ENCODE measurements at regions not wholly inside any gene's neighbourhood (a gene's known extent, or its start where the extent isn't known, plus 50 kb on each side); places are given as distances from the start of the nearest gene placed in this dataset.

DNA sequence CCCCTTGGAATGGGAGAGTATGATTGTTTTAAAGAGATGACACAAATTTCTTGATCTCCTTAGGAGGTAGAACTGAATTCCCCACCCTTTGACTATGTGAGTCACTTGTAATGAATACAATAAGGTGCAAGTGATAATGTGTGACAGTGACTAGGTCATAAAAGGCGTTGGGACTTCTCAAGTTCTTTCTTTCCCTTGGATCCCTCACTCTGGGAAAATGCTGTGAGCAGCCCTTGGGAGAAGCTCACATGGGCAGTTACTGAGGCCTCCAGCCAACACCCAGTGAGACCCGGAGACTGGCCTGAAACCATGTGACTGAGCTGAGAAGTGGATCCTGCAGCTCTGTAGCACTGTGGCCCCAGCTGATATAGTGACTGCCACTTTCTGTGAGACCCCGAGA is 66.4 kb upstream of the FAM180A start:
- no peaks in the 10 kb centered on the region for H3K9me3 Mint-ChIP-seq
- Histone ChIP-seq H3K27ac (ENCODE audit: low read depth) (no peak overlapping the region), H3K4me3 (no peak overlapping the region), H3K4me1 (ENCODE audit: insufficient read depth) (no peaks in the 10 kb centered on the region), H3K36me3 (ENCODE audit: insufficient read depth) (no peaks in the 10 kb centered on the region), H3K27me3 (ENCODE audit: insufficient read depth) (no peaks in the 10 kb centered on the region), H3K4me2 (no peak overlapping the region), H4K20me1 (replicated peaks; ENCODE audit: insufficient read depth) (no peaks in the 10 kb centered on the region), H2AFZ (no peak overlapping the region), H3K9me2 (ENCODE audit: insufficient read depth) (no peaks in the 10 kb centered on the region), H3K79me2 (replicated peaks; ENCODE audit: insufficient read depth) (no peaks in the 10 kb centered on the region), H3F3A (replicated peaks; ENCODE audit: low read depth) (no peaks in the 10 kb centered on the region)
- DNase-seq (ENCODE audit: low spot score) = no peak
- ATAC-seq = no peak
- H3K27ac Mint-ChIP-seq = no peak overlapping the region
- no peak overlapping the region for H3K4me3 Mint-ChIP-seq
- peaks cover 6% of the 10 kb centered on the region for H3K27me3 Mint-ChIP-seq (ENCODE audit: insufficient read depth, low read depth, poor library complexity)
- no peak for TF ChIP-seq JUNB (IDR thresholded peaks at IDR 0.05; ENCODE audit: unreplicated experiment)
- TF ChIP-seq ZNF114 (CRISPR knock-in tag; IDR thresholded peaks at IDR 0.05) = no peak
- TF ChIP-seq NANOG (IDR thresholded peaks at IDR 0.05; ENCODE audit: borderline replicate concordance) = no peak
- TF ChIP-seq EZH2 (IDR thresholded peaks at IDR 0.05; ENCODE audit: low read depth, unreplicated experiment) = no peak
- TF ChIP-seq STAT1 (IDR thresholded peaks at IDR 0.05; ENCODE audit: unreplicated experiment) = no peak
- TF ChIP-seq, protein P1, sequence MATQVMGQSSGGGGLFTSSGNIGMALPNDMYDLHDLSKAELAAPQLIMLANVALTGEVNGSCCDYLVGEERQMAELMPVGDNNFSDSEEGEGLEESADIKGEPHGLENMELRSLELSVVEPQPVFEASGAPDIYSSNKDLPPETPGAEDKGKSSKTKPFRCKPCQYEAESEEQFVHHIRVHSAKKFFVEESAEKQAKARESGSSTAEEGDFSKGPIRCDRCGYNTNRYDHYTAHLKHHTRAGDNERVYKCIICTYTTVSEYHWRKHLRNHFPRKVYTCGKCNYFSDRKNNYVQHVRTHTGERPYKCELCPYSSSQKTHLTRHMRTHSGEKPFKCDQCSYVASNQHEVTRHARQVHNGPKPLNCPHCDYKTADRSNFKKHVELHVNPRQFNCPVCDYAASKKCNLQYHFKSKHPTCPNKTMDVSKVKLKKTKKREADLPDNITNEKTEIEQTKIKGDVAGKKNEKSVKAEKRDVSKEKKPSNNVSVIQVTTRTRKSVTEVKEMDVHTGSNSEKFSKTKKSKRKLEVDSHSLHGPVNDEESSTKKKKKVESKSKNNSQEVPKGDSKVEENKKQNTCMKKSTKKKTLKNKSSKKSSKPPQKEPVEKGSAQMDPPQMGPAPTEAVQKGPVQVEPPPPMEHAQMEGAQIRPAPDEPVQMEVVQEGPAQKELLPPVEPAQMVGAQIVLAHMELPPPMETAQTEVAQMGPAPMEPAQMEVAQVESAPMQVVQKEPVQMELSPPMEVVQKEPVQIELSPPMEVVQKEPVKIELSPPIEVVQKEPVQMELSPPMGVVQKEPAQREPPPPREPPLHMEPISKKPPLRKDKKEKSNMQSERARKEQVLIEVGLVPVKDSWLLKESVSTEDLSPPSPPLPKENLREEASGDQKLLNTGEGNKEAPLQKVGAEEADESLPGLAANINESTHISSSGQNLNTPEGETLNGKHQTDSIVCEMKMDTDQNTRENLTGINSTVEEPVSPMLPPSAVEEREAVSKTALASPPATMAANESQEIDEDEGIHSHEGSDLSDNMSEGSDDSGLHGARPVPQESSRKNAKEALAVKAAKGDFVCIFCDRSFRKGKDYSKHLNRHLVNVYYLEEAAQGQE (IDR thresholded peaks at IDR 0.05; ENCODE audit: unreplicated experiment) = no peak
- no peak for TF ChIP-seq CREB1 (CRISPR knock-in tag; IDR thresholded peaks at IDR 0.05; ENCODE audit: low read depth)
- TF ChIP-seq, protein P2, sequence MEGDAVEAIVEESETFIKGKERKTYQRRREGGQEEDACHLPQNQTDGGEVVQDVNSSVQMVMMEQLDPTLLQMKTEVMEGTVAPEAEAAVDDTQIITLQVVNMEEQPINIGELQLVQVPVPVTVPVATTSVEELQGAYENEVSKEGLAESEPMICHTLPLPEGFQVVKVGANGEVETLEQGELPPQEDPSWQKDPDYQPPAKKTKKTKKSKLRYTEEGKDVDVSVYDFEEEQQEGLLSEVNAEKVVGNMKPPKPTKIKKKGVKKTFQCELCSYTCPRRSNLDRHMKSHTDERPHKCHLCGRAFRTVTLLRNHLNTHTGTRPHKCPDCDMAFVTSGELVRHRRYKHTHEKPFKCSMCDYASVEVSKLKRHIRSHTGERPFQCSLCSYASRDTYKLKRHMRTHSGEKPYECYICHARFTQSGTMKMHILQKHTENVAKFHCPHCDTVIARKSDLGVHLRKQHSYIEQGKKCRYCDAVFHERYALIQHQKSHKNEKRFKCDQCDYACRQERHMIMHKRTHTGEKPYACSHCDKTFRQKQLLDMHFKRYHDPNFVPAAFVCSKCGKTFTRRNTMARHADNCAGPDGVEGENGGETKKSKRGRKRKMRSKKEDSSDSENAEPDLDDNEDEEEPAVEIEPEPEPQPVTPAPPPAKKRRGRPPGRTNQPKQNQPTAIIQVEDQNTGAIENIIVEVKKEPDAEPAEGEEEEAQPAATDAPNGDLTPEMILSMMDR (conservative IDR thresholded peaks at IDR 0.05; ENCODE audit: low read depth in 2 of 2) = no peak
- no peak for TF ChIP-seq EZH2phosphoT487 (IDR thresholded peaks at IDR 0.05; ENCODE audit: unreplicated experiment)
- no peak for TF ChIP-seq ZNF331 (CRISPR knock-in tag; IDR thresholded peaks at IDR 0.05; ENCODE audit: low read depth)
- TF ChIP-seq, protein P3, sequence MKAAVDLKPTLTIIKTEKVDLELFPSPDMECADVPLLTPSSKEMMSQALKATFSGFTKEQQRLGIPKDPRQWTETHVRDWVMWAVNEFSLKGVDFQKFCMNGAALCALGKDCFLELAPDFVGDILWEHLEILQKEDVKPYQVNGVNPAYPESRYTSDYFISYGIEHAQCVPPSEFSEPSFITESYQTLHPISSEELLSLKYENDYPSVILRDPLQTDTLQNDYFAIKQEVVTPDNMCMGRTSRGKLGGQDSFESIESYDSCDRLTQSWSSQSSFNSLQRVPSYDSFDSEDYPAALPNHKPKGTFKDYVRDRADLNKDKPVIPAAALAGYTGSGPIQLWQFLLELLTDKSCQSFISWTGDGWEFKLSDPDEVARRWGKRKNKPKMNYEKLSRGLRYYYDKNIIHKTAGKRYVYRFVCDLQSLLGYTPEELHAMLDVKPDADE (IDR thresholded peaks at IDR 0.05) = no peak
- TF ChIP-seq, protein P4, sequence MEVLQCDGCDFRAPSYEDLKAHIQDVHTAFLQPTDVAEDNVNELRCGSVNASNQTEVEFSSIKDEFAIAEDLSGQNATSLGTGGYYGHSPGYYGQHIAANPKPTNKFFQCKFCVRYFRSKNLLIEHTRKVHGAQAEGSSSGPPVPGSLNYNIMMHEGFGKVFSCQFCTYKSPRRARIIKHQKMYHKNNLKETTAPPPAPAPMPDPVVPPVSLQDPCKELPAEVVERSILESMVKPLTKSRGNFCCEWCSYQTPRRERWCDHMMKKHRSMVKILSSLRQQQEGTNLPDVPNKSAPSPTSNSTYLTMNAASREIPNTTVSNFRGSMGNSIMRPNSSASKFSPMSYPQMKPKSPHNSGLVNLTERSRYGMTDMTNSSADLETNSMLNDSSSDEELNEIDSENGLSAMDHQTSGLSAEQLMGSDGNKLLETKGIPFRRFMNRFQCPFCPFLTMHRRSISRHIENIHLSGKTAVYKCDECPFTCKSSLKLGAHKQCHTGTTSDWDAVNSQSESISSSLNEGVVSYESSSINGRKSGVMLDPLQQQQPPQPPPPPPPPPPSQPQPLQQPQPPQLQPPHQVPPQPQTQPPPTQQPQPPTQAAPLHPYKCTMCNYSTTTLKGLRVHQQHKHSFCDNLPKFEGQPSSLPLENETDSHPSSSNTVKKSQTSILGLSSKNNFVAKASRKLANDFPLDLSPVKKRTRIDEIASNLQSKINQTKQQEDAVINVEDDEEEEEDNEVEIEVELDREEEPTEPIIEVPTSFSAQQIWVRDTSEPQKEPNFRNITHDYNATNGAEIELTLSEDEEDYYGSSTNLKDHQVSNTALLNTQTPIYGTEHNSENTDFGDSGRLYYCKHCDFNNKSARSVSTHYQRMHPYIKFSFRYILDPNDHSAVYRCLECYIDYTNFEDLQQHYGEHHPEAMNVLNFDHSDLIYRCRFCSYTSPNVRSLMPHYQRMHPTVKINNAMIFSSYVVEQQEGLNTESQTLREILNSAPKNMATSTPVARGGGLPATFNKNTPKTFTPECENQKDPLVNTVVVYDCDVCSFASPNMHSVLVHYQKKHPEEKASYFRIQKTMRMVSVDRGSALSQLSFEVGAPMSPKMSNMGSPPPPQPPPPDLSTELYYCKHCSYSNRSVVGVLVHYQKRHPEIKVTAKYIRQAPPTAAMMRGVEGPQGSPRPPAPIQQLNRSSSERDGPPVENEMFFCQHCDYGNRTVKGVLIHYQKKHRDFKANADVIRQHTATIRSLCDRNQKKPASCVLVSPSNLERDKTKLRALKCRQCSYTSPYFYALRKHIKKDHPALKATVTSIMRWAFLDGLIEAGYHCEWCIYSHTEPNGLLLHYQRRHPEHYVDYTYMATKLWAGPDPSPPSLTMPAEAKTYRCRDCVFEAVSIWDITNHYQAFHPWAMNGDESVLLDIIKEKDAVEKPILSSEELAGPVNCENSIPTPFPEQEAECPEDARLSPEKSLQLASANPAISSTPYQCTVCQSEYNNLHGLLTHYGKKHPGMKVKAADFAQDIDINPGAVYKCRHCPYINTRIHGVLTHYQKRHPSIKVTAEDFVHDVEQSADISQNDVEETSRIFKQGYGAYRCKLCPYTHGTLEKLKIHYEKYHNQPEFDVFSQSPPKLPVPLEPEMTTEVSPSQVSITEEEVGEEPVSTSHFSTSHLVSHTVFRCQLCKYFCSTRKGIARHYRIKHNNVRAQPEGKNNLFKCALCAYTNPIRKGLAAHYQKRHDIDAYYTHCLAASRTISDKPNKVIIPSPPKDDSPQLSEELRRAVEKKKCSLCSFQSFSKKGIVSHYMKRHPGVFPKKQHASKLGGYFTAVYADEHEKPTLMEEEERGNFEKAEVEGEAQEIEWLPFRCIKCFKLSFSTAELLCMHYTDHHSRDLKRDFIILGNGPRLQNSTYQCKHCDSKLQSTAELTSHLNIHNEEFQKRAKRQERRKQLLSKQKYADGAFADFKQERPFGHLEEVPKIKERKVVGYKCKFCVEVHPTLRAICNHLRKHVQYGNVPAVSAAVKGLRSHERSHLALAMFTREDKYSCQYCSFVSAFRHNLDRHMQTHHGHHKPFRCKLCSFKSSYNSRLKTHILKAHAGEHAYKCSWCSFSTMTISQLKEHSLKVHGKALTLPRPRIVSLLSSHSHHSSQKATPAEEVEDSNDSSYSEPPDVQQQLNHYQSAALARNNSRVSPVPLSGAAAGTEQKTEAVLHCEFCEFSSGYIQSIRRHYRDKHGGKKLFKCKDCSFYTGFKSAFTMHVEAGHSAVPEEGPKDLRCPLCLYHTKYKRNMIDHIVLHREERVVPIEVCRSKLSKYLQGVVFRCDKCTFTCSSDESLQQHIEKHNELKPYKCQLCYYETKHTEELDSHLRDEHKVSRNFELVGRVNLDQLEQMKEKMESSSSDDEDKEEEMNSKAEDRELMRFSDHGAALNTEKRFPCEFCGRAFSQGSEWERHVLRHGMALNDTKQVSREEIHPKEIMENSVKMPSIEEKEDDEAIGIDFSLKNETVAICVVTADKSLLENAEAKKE (CRISPR knock-in tag; IDR thresholded peaks at IDR 0.05) = no peak
- no peak for TF ChIP-seq POLR2AphosphoS5 (IDR thresholded peaks at IDR 0.05; ENCODE audit: low read depth)
- no peaks in the 10 kb centered on the region for H3K4me1 Mint-ChIP-seq
- H3K36me3 Mint-ChIP-seq (ENCODE audit: low read depth) = no peaks in the 10 kb centered on the region

Measured in GM23338 (cell line).